ENCODE measurements at regions not wholly inside any gene's neighbourhood (a gene's known extent, or its start where the extent isn't known, plus 50 kb on each side); places are given as distances from the start of the nearest gene placed in this dataset.

DNA sequence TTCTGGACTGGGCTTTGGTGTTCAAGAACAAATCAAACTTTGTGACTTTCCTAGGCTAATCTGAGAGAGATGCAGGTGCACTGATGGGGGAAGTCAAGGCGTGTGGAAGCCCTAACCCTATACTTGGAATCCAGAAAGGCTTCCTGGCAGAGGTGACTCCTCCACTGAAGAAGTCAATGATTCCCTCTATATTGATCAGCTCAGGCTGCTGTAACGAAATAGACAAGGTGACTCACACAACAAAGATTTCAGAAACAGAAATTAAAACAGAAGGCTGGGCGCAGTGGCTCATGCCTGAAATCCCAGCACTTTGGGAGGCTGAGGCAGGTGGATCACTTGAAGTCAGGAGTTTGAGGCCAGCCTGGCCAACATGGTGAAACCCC, 69.6 kb upstream of the GGTA1 start:
- no peaks in the 10 kb centered on the region for H3K9me3 ChIP-seq
- 72 to 92% (median 83%) methylated on average over 3 of the region's 3 CpGs for WGBS, 4 donors
- DNase-seq (no peak), ATAC-seq (no peak)
- H3K4me1 ChIP-seq: peaks cover 14 to 40% (median 34%) of the 10 kb centered on the region in 12 donors
- H3K27me3 ChIP-seq: no peaks in the 10 kb centered on the region
- no peaks in the 10 kb centered on the region for H3K36me3 ChIP-seq
- H3K4me3 ChIP-seq: peak overlapping the region in 2 of 12 donors; percentile 57 to 61
- TF ChIP-seq POLR2A (IDR thresholded peaks at IDR 0.05): no peak
- TF ChIP-seq, protein P1, sequence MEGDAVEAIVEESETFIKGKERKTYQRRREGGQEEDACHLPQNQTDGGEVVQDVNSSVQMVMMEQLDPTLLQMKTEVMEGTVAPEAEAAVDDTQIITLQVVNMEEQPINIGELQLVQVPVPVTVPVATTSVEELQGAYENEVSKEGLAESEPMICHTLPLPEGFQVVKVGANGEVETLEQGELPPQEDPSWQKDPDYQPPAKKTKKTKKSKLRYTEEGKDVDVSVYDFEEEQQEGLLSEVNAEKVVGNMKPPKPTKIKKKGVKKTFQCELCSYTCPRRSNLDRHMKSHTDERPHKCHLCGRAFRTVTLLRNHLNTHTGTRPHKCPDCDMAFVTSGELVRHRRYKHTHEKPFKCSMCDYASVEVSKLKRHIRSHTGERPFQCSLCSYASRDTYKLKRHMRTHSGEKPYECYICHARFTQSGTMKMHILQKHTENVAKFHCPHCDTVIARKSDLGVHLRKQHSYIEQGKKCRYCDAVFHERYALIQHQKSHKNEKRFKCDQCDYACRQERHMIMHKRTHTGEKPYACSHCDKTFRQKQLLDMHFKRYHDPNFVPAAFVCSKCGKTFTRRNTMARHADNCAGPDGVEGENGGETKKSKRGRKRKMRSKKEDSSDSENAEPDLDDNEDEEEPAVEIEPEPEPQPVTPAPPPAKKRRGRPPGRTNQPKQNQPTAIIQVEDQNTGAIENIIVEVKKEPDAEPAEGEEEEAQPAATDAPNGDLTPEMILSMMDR (IDR thresholded peaks at IDR 0.05): no peak
- intact Hi-C loops (cut with DNase I): loop anchor here in 4 of 10 donors (5.0 kb wide), 2 partner anchors 33 to 53 kb away; no protein-coding TSS in a partner anchor
- H3K27ac ChIP-seq: peak overlapping the region in 11 of 12 donors; percentile 69 to 94 (median 85)

DNA sequence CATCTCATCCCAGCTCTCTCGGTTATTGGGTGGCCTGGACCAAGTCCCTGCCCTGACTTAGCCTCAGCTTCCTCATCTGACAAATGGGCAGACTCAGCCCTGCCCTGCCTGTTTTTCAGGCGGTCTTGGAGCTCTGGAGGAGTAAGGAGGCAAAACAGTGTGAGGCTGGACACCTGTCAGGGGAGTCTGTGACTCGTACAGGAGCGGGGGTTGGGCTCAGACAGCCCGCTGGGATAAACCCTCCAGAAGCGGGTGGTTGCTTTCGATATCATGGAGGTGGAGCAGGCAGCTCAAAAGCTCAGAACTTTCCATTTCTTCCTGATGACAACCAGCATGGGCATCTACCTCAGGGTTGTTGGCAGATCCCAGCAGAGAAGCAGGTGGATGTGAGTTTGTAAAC, 72.9 kb upstream of the GGTA1 start:
- Histone ChIP-seq H3K9me3 (no peaks in the 10 kb centered on the region), H3K4me3 (no peak overlapping the region), H3K27ac (no peak overlapping the region), H3K36me3 (no peaks in the 10 kb centered on the region), H3K4me1 (peaks cover 14 to 43% (median 26%) of the 10 kb centered on the region in 12 donors), H3K27me3 (no peaks in the 10 kb centered on the region)
- ATAC-seq: no peak
- TF ChIP-seq POLR2A (IDR thresholded peaks at IDR 0.05): no peak
- TF ChIP-seq, protein P1 (IDR thresholded peaks at IDR 0.05): no peak
- intact Hi-C loops (cut with DNase I): no loop called here
- 84 to 95% (median 91%) methylated on average over 7 of the region's 7 CpGs for WGBS, 4 donors
- DNase-seq: no peak

DNA sequence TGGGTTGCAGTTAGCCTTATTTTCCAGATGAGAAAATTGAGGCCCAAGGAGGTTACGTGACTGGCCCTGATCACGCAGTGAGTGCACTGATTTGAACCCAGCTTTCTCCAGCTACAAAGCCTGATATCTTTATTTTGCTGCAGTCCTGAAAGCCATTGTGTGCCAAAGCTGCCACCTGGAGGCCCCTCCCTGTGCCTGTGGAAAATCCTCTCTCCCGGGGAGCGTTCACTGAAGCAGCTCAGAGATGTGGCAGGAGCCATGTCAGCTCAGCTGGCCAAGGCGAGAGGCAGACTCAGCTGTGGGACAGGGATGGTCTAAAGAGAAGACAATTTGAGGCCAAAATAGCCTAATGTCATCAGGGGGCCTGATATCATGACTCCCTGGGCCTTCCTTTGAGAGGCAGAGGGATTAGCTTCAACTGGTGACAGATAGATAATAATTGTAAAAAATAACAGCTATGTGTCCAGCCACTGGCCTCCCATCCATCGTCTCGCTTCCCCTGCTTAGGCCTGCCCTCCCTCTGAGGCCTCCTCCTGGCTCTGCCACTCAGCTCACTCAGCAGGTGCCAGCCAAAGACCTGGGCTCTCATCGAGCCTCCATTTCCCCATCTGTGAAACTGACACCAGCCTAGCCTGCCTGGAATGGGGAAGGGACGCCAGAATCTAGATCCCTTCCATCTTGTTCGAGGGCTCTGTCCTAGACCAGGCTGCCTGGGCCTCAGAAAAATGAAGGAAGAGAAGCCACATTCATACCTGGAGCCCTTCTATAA, 74.3 kb upstream of the GGTA1 start:
- ATAC-seq (no peak), DNase-seq (no peak)
- Histone ChIP-seq H3K27me3 (no peaks in the 10 kb centered on the region), H3K4me3 (no peak overlapping the region), H3K9me3 (no peaks in the 10 kb centered on the region), H3K36me3 (no peaks in the 10 kb centered on the region), H3K27ac (no peak overlapping the region), H3K4me1 (peaks cover 6 to 33% (median 14%) of the 10 kb centered on the region in 12 donors)
- TF ChIP-seq, protein P1 (IDR thresholded peaks at IDR 0.05): peak in 1 of 12 donors; percentile 13
- TF ChIP-seq POLR2A (IDR thresholded peaks at IDR 0.05): no peak
- 81 to 85% (median 83%) methylated on average over 9 to 10 of the region's 10 CpGs for WGBS, 4 donors
- intact Hi-C loops (cut with DNase I): no loop called here

DNA sequence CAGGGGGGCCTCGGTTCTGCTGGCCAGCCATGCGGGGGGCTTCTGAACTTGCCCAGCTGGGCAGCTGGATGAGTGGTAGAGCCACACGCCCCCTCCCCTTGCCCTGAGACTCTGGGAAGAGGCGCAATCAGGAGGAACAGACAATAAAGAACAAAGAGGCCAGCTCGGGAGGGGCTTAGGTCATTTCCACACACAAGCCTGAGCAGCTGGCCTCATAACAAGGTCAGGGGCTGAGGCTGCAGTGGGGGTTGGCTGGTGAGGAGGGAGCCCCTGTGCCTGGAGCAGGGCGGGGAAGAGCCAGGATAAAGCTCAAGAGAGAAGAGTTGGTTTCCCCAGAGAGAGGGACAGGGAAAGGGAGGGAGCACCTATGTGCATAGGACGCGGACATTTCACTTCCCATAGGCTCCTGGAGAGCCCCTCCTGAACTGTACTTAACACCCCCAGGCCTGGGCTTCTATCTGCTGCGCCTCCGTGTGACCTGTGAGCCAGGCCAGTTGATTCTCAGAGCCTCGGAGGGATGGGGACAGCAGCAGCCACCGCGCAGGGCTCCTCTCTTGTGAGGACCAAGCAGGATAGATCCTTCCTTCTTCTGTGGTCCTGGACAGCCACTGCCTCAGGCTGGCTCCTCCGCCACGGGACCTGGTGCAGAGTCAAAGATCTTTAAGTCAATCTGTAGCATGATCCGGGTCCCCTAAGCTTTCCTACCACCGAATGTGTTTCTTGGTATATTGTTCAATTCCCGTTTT, 75.3 kb upstream of the GGTA1 start:
- no peak for DNase-seq

More for the DNA sequence above, 75.3 kb upstream of the GGTA1 start:
- 81 to 93% (median 87%) methylated on average over 13 to 18 of the region's 18 CpGs for WGBS, 4 donors
- H3K4me1 ChIP-seq: peaks cover 0 to 25% (median 6%) of the 10 kb centered on the region in 12 donors
- no peak overlapping the region for H3K4me3 ChIP-seq
- no peaks in the 10 kb centered on the region for H3K36me3 ChIP-seq
- no peak for ATAC-seq
- TF ChIP-seq, protein P1 (IDR thresholded peaks at IDR 0.05): no peak
- no peaks in the 10 kb centered on the region for H3K27me3 ChIP-seq
- intact Hi-C loops (cut with DNase I): no loop called here
- no peak overlapping the region for H3K27ac ChIP-seq
- no peaks in the 10 kb centered on the region for H3K9me3 ChIP-seq
